Liver (tissue), 7 donors: ENCODE measurements at regions not wholly inside any gene's neighbourhood (a gene's known extent, or its start where the extent isn't known, plus 50 kb on each side); places are given as distances from the start of the nearest gene placed in this dataset.

Source experiments
- DNase-seq: peaks from one replicate; pipeline ENCODE4 v3.0.0-alpha.2; 2017; ENCODE audit warnings: low spot score
- H3K27ac ChIP-seq, 2 donors: one replicate each; pipeline ENCODE4 v1.7.0; 2013; ENCODE audit warnings: inconsistent platforms in 2 of 2, low read length in 2 of 2, control low read depth in 1 of 2, low read depth in 1 of 2, mild to moderate bottlenecking in 1 of 2
- H3K27me3 ChIP-seq, 4 donors: one replicate each; pipeline versions ENCODE4 v1.6.1 to v1.7.0; 2013; ENCODE audit warnings: low read length in 3 of 4, inconsistent platforms in 1 of 4, mild to moderate bottlenecking in 1 of 4, moderate library complexity in 1 of 4; ENCODE audit not compliant: control insufficient read depth in 4 of 4, insufficient read depth in 4 of 4
- H3K36me3 ChIP-seq, 4 donors: one replicate each; pipeline versions ENCODE4 v1.6.1 to v1.7.0; 2013; ENCODE audit warnings: low read length in 3 of 4, mild to moderate bottlenecking in 3 of 4, low read depth in 1 of 4, moderate library complexity in 1 of 4; ENCODE audit not compliant: control insufficient read depth in 4 of 4, insufficient read depth in 3 of 4
- H3K4me1 ChIP-seq, 4 donors: one replicate each; pipeline versions ENCODE4 v1.6.1 to v1.7.0; 2013; ENCODE audit warnings: low read length in 3 of 4, mild to moderate bottlenecking in 3 of 4, moderate library complexity in 1 of 4; ENCODE audit not compliant: control insufficient read depth in 4 of 4, insufficient read depth in 4 of 4
- H3K4me3 ChIP-seq, 3 donors: one replicate each; pipeline versions ENCODE4 v1.6.1 to v1.7.0; 2013; ENCODE audit warnings: low read length in 3 of 3, control low read depth in 1 of 3, low read depth in 1 of 3, mild to moderate bottlenecking in 1 of 3
- H3K9ac ChIP-seq, 2 donors: one replicate each; pipeline ENCODE4 v1.7.0; 2013; ENCODE audit warnings: low read length in 2 of 2, mild to moderate bottlenecking in 2 of 2, moderate library complexity in 2 of 2, control low read depth in 1 of 2, low read depth in 1 of 2
- H3K9me3 ChIP-seq, 4 donors: one replicate each; pipeline versions ENCODE4 v1.6.1 to v1.7.0; 2013; ENCODE audit warnings: low read length in 3 of 4; ENCODE audit not compliant: control insufficient read depth in 4 of 4
- FOXA1 ChIP-seq: IDR thresholded peaks from 2 replicates; pipeline ENCODE4 v1.6.1; 2016; ENCODE audit warnings: antibody characterized with exemption
- FOXA2 ChIP-seq: IDR thresholded peaks from 2 replicates; pipeline ENCODE4 v1.6.1; 2016; ENCODE audit warnings: antibody characterized with exemption
- GABPA ChIP-seq, 2 donors: IDR thresholded peaks in 1 of 2; conservative IDR thresholded peaks in 1 of 2; 2 replicates each; pipeline ENCODE4 v1.6.1; 2016; ENCODE audit warnings: antibody characterized with exemption in 2 of 2, mild to moderate bottlenecking in 1 of 2, moderate library complexity in 1 of 2
- HNF4A ChIP-seq, 2 donors: conservative IDR thresholded peaks; 2 replicates each; pipeline ENCODE4 v1.6.1; 2016; ENCODE audit warnings: antibody characterized with exemption in 2 of 2, mild to moderate bottlenecking in 2 of 2
- HNF4G ChIP-seq: IDR thresholded peaks from 2 replicates; pipeline ENCODE4 v1.6.1; 2016; ENCODE audit warnings: antibody characterized with exemption
- JUND ChIP-seq, 2 donors: IDR thresholded peaks; 2 replicates each; pipeline ENCODE4 v1.6.1; 2016; ENCODE audit warnings: antibody characterized with exemption in 2 of 2
- NR2F2 ChIP-seq: IDR thresholded peaks from 2 replicates; pipeline ENCODE4 v1.6.1; 2016; ENCODE audit warnings: antibody characterized with exemption
- RAD21 ChIP-seq, 2 donors: IDR thresholded peaks; 2 replicates each; pipeline ENCODE4 v1.6.1; 2016; ENCODE audit warnings: antibody characterized with exemption in 2 of 2, mild to moderate bottlenecking in 2 of 2
- RXRA ChIP-seq, 2 donors: IDR thresholded peaks; 2 replicates each; pipeline ENCODE4 v1.6.1; 2017 to 2018; ENCODE audit warnings: antibody characterized with exemption in 2 of 2, mild to moderate bottlenecking in 1 of 2
- SP1 ChIP-seq: IDR thresholded peaks from 2 replicates; pipeline ENCODE4 v1.6.1; 2018; ENCODE audit warnings: antibody characterized with exemption, mild to moderate bottlenecking
- TAF1 ChIP-seq: conservative IDR thresholded peaks from 2 replicates; pipeline ENCODE4 v1.6.1; 2016; ENCODE audit warnings: antibody characterized with exemption, mild to moderate bottlenecking
- YY1 ChIP-seq: IDR thresholded peaks from 2 replicates; pipeline ENCODE4 v1.6.1; 2016; ENCODE audit warnings: antibody characterized with exemption, mild to moderate bottlenecking
- WGBS: extraction: QIAGEN DNeasy Blood & Tissue Kit; methylation state at CpG from one replicate; pipeline ENCODE4 v1.1.7; 2013; 5-methylcytosine and 5-hydroxymethylcytosine counted together
- TF ChIP-seq, protein P1 (sequence below): IDR thresholded peaks from 2 replicates; pipeline ENCODE4 v1.6.1; 2016; ENCODE audit warnings: antibody characterized with exemption
- TF ChIP-seq, protein P2 (sequence below): IDR thresholded peaks from 2 replicates; pipeline ENCODE4 v1.6.1; 2016; ENCODE audit warnings: antibody characterized with exemption
- TF ChIP-seq, protein P3 (sequence below): IDR thresholded peaks from 2 replicates; pipeline ENCODE4 v1.6.1; 2016; ENCODE audit warnings: antibody characterized with exemption
- TF ChIP-seq, protein P4 (sequence below): IDR thresholded peaks from 2 replicates; pipeline ENCODE4 v1.6.1; 2016; ENCODE audit warnings: antibody characterized with exemption, mild to moderate bottlenecking
- donor health status: healthy.
- donor health status: healthy.
- donor health status: healthy.
- donor health status: healthy.

DNA sequence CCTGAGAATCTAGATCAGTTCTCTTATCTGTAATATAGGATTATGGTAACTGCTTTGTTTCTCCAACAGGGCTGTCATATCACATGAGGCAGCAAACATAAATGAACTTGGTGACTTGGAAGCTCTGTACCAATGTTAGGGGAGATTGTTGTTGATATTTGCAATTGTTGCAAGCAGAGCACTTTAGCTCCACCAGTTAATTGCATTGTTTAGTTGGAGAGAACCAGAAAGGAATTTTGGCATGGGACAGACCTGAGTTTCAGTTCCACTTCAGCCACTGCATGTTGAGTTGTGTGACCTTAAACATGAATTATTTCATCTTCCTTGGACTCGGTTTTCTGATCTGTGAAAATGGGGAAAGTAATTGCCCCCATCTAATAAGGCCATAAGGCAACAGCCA is 142.3 kb upstream of the JUN start (continued):
- TF ChIP-seq, protein P1, sequence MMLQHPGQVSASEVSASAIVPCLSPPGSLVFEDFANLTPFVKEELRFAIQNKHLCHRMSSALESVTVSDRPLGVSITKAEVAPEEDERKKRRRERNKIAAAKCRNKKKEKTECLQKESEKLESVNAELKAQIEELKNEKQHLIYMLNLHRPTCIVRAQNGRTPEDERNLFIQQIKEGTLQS = no peak
- TF ChIP-seq, protein P2, sequence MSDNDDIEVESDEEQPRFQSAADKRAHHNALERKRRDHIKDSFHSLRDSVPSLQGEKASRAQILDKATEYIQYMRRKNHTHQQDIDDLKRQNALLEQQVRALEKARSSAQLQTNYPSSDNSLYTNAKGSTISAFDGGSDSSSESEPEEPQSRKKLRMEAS = no peak
- TF ChIP-seq HNF4A (conservative IDR thresholded peaks at IDR 0.05) (no peak), JUND (IDR thresholded peaks at IDR 0.05) (no peak)

DNA sequence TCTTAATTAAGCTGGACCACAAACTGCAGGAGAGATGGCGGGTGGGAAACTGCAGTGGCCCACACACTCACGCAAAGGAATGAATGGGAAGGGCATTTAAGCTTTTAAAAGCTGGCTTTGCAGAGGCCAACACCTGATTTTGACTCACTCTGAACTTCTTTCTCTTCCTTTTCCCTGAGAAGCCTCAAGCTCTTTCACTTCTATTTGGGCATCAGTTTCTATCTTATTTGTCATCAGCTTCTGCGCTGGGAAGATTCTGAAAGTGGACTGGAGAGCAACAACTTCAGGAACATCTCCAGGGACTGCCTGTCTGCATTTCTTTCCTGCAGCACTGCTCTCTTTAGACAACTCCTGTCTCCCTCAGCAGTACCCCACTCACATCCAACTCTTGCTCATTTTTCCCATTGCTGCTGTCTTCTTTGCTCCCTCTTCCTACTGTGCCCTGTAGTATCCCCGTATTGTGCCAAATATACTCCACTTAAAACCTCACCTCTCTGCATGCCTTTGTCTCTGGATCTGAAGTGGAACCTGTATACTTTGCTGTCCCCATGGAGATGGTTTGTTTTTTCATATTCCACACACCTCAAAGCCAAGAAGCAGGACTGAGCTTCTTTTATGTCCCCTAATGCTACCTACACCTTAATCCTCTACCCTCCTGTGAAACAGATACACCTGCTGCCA is 143.3 kb upstream of the JUN start:
- Histone ChIP-seq H3K4me1 (peaks cover 0 to 2% (median 0%) of the 10 kb centered on the region in 4 donors), H3K27ac (no peak overlapping the region), H3K36me3 (no peaks in the 10 kb centered on the region), H3K9me3 (no peaks in the 10 kb centered on the region), H3K27me3 (no peaks in the 10 kb centered on the region), H3K9ac (no peak overlapping the region), H3K4me3 (no peak overlapping the region)
- WGBS = 86% methylated on average over 4 of the region's 4 CpGs
- no peak for DNase-seq
- TF ChIP-seq HNF4G (no peak), RAD21 (IDR thresholded peaks at IDR 0.05) (no peak), NR2F2 (no peak), TAF1 (no peak), FOXA1 (no peak)
- TF ChIP-seq, protein P2 = no peak

DNA sequence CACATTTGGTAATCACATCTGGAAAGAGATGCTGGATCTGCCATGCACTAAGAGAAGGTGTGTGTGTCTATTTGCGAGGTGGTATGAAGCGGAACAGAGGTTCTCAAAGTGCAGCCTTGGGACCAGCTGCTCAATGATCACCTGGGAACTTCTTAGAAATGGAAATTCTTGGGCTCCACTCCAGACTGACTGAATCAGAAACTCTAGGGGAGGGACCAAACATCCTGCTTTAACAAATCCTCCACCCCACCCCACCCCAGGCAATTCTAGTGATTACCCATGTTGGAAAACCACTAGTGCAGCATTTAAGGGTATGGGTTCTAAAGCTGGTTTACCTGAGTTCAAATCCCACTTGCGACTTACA is 143.9 kb upstream of the JUN start:
- Histone ChIP-seq H3K27me3 (no peaks in the 10 kb centered on the region), H3K4me3 (no peak overlapping the region), H3K36me3 (no peaks in the 10 kb centered on the region), H3K4me1 (no peaks in the 10 kb centered on the region), H3K9me3 (no peaks in the 10 kb centered on the region), H3K27ac (no peak overlapping the region), H3K9ac (no peak overlapping the region)
- WGBS = 93% methylated on average over 3 of the region's 3 CpGs
- DNase-seq = no peak
- TF ChIP-seq, protein P2 = no peak
- TF ChIP-seq RXRA (IDR thresholded peaks at IDR 0.05) (no peak), YY1 (no peak), RAD21 (IDR thresholded peaks at IDR 0.05) (no peak), HNF4G (no peak), GABPA (IDR thresholded peaks at IDR 0.05 in 1 of 2, conservative IDR thresholded peaks at IDR 0.05 in 1 of 2) (no peak), NR2F2 (no peak), FOXA1 (no peak), TAF1 (no peak), FOXA2 (no peak), HNF4A (conservative IDR thresholded peaks at IDR 0.05) (no peak)
- TF ChIP-seq, protein P3, sequence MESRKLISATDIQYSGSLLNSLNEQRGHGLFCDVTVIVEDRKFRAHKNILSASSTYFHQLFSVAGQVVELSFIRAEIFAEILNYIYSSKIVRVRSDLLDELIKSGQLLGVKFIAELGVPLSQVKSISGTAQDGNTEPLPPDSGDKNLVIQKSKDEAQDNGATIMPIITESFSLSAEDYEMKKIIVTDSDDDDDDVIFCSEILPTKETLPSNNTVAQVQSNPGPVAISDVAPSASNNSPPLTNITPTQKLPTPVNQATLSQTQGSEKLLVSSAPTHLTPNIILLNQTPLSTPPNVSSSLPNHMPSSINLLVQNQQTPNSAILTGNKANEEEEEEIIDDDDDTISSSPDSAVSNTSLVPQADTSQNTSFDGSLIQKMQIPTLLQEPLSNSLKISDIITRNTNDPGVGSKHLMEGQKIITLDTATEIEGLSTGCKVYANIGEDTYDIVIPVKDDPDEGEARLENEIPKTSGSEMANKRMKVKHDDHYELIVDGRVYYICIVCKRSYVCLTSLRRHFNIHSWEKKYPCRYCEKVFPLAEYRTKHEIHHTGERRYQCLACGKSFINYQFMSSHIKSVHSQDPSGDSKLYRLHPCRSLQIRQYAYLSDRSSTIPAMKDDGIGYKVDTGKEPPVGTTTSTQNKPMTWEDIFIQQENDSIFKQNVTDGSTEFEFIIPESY = no peak

DNA sequence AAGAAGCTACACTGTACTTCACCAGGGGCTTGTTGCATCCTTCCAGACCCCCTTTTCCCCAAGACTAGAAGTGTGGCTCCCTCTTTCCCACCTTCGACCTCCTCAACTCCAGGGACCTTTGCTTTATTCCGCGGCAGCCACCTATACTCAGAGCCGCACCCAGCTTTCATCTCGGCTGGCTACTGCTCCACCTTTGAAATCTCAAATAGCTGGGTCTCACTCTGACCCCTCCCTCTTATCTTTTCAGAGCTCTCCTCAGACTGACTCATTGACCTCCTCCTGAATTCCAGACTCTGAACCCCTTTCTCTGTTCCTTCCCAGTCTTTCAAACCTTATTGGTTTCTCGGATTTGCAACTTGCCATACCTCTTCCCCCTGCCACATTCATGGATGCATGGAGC is 144.7 kb upstream of the JUN start:
- Histone ChIP-seq H3K36me3 (no peaks in the 10 kb centered on the region), H3K4me1 (no peaks in the 10 kb centered on the region), H3K4me3 (no peak overlapping the region), H3K27ac (no peak overlapping the region), H3K9ac (no peak overlapping the region), H3K27me3 (no peaks in the 10 kb centered on the region), H3K9me3 (no peaks in the 10 kb centered on the region)
- no peak for DNase-seq
- WGBS = 81% methylated on average over 6 of the region's 6 CpGs
- TF ChIP-seq TAF1 = no peak
- TF ChIP-seq JUND (IDR thresholded peaks at IDR 0.05) = no peak
- TF ChIP-seq FOXA2 = no peak
- no peak for TF ChIP-seq YY1
- TF ChIP-seq, protein P4, sequence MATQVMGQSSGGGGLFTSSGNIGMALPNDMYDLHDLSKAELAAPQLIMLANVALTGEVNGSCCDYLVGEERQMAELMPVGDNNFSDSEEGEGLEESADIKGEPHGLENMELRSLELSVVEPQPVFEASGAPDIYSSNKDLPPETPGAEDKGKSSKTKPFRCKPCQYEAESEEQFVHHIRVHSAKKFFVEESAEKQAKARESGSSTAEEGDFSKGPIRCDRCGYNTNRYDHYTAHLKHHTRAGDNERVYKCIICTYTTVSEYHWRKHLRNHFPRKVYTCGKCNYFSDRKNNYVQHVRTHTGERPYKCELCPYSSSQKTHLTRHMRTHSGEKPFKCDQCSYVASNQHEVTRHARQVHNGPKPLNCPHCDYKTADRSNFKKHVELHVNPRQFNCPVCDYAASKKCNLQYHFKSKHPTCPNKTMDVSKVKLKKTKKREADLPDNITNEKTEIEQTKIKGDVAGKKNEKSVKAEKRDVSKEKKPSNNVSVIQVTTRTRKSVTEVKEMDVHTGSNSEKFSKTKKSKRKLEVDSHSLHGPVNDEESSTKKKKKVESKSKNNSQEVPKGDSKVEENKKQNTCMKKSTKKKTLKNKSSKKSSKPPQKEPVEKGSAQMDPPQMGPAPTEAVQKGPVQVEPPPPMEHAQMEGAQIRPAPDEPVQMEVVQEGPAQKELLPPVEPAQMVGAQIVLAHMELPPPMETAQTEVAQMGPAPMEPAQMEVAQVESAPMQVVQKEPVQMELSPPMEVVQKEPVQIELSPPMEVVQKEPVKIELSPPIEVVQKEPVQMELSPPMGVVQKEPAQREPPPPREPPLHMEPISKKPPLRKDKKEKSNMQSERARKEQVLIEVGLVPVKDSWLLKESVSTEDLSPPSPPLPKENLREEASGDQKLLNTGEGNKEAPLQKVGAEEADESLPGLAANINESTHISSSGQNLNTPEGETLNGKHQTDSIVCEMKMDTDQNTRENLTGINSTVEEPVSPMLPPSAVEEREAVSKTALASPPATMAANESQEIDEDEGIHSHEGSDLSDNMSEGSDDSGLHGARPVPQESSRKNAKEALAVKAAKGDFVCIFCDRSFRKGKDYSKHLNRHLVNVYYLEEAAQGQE = no peak
- no peak for TF ChIP-seq RAD21 (IDR thresholded peaks at IDR 0.05)
- TF ChIP-seq HNF4A (conservative IDR thresholded peaks at IDR 0.05) = no peak
- TF ChIP-seq HNF4G = no peak
- TF ChIP-seq GABPA (IDR thresholded peaks at IDR 0.05 in 1 of 2, conservative IDR thresholded peaks at IDR 0.05 in 1 of 2) = no peak
- no peak for TF ChIP-seq SP1
- TF ChIP-seq, protein P1 = no peak
